Common myeloid progenitor, CD34-positive (primary cell): ENCODE measurements at regions not wholly inside any gene's neighbourhood (a gene's known extent, or its start where the extent isn't known, plus 50 kb on each side); places are given as distances from the start of the nearest gene placed in this dataset.
A peak's percentile ranks its signal among the peaks of the same experiment; 100 is the strongest.

ENCODE experiments used
- CTCF ChIA-PET: fragments of 350-600 bp; sonication (Branson Sonifier 250); formaldehyde crosslinking; loops from one replicate; lab custom pipeline; 2021; ENCODE audit warnings: antibody characterized with exemption; lab: Charles Lee
- POLR2A ChIA-PET: fragments of 350-600 bp; sonication (Branson Sonifier 250); formaldehyde crosslinking; loops from one replicate; lab custom pipeline; 2021; ENCODE audit warnings: antibody characterized with exemption; lab: Charles Lee
- DNase-seq, 3 donors: peaks; one replicate each; pipeline versions ENCODE4 v3.0.0 to v3.0.0-alpha.2; 2013
- H3K27ac ChIP-seq, 2 experiments: 1 replicate in 1 of 2; 2 replicates in 1 of 2; pipeline ENCODE4 v1.7.0; 2013; ENCODE audit warnings: inconsistent platforms in 2 of 2, low read length in 2 of 2, mild to moderate bottlenecking in 2 of 2, low read depth in 1 of 2, moderate library complexity in 1 of 2; ENCODE audit not compliant: severe bottlenecking in 2 of 2, insufficient read depth in 1 of 2, poor library complexity in 1 of 2
- H3K27me3 ChIP-seq, 5 experiments: replicated peaks in 2 of 5; 1 replicate in 3 of 5; 2 replicates in 2 of 5; pipeline versions ENCODE4 v1.6.1 to v1.7.0; 2013; ENCODE audit warnings: low read length in 4 of 5, mild to moderate bottlenecking in 2 of 5, moderate library complexity in 2 of 5, inconsistent platforms in 1 of 5; ENCODE audit not compliant: insufficient read depth in 5 of 5, control insufficient read depth in 4 of 5
- H3K36me3 ChIP-seq, 4 experiments: 1 replicate in 2 of 4; 2 replicates in 2 of 4; pipeline versions ENCODE4 v1.6.1 to v1.7.0; 2013; ENCODE audit warnings: low read length in 3 of 4, control low read depth in 1 of 4, mild to moderate bottlenecking in 1 of 4; ENCODE audit not compliant: control insufficient read depth in 4 of 4, insufficient read depth in 4 of 4
- H3K4me1 ChIP-seq, 4 experiments: 1 replicate in 3 of 4; 2 replicates in 1 of 4; pipeline versions ENCODE4 v1.6.1 to v1.7.1; 2013; ENCODE audit warnings: low read length in 3 of 4, mild to moderate bottlenecking in 3 of 4, control low read depth in 1 of 4, inconsistent platforms in 1 of 4, moderate library complexity in 1 of 4; ENCODE audit not compliant: control insufficient read depth in 4 of 4, insufficient read depth in 4 of 4; ENCODE audit errors: control extremely low read depth in 1 of 4
- H3K4me3 ChIP-seq, 7 experiments: 1 replicate in 4 of 7; 2 replicates in 3 of 7; pipeline versions ENCODE4 v1.5.1 to v1.7.0; 2013; ENCODE audit warnings: mild to moderate bottlenecking in 7 of 7, low read length in 6 of 7, moderate library complexity in 6 of 7, inconsistent platforms in 2 of 7, low read depth in 2 of 7, control low read depth in 1 of 7; ENCODE audit not compliant: insufficient read depth in 4 of 7, control insufficient read depth in 1 of 7; ENCODE audit errors: extremely low read depth in 1 of 7
- H3K9me3 ChIP-seq, 5 experiments: 1 replicate in 4 of 5; 2 replicates in 1 of 5; pipeline versions ENCODE4 v1.6.1 to v1.7.1; 2013; ENCODE audit warnings: low read length in 4 of 5, mild to moderate bottlenecking in 2 of 5, inconsistent platforms in 1 of 5, low read depth in 1 of 5, moderate library complexity in 1 of 5; ENCODE audit not compliant: control insufficient read depth in 4 of 5, insufficient read depth in 2 of 5; ENCODE audit errors: control extremely low read depth in 1 of 5
- WGBS: methylation state at CpG from one replicate; pipeline ENCODE4 v1.1.5; 2013; ENCODE audit not compliant: insufficient coverage; 5-methylcytosine and 5-hydroxymethylcytosine counted together

DNA sequence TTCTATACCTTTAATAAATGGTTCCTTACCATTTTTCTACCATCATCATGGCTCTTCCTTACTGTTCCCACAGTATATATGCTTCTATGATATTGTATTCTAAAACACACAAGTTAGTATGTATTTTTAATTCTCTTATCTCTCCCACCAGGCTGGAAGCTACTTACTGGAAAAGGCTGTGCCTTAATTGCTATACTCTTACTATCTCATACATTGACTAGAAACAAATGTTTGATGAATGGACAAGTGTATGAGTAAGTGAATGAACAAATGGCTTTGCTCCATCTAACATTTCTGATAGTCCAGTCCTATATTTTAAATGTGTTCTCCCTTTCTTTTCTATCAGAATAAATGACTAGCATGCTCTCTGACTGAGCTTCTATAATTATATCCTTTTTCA is 320.8 kb upstream of the RASGEF1B start:
- CTCF ChIA-PET: interaction anchor here (1.3 to 1.7 kb wide), 2 partner anchors 9 to 13 kb away, joined by 3 to 5 read pairs; no protein-coding TSS in a partner anchor
- Histone ChIP-seq H3K4me3 (no peak overlapping the region), H3K36me3 (no peaks in the 10 kb centered on the region), H3K4me1 (peaks cover 0 to 4% (median 0%) of the 10 kb centered on the region in 4 experiments), H3K27me3 (no peaks in the 10 kb centered on the region), H3K27ac (no peak overlapping the region), H3K9me3 (peaks cover 0 to 4% (median 0%) of the 10 kb centered on the region in 5 experiments)
- POLR2A ChIA-PET: no interaction called here
- DNase-seq: no peak

GRCh38 chr4:81790477-81790876 is 318.8 kb upstream of the RASGEF1B start:
- Histone ChIP-seq H3K4me1 (peaks cover 7 to 19% (median 11%) of the 10 kb centered on the region in 4 experiments), H3K4me3 (no peak overlapping the region), H3K9me3 (peaks cover 0 to 4% (median 0%) of the 10 kb centered on the region in 5 experiments), H3K27ac (no peak overlapping the region), H3K36me3 (no peaks in the 10 kb centered on the region), H3K27me3 (no peaks in the 10 kb centered on the region)
- no CpG with 5 or more reads among the region's 2 CpGs for WGBS
- peak in 2 of 3 donors; percentile 18 to 41 for DNase-seq
- ChIA-PET CTCF (no interaction called here), POLR2A (no interaction called here)

DNA sequence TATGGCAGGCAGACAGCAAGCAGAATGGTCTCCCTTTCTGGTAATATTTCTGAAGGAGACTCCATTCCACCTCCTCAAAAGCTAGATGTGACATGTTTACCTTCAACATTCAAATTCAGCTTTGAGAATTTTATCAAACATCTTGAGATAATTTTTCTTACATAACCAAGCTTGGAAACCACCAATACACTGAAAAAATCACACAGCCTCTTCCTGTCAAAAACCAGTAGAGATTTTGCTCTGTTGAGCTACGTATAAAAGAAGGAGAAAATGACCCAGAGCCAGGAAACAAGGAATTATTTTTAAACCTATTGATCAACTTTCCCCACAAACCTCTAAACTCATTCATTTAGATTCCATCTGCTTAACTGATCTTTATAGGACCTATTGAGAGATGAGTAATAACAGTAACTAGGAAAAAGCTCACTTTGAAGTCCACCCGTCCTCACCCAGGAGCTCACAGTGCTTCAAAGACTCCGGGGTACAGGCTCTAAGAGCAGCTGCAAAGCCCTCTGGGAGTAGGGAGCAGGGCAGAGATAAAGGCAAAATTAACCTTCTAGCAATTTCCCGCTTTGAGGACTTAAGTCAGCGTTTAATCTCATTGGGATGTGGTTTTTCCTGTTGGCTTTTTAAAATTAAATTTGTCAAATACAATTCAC is 318.2 kb upstream of the RASGEF1B start:
- H3K9me3 ChIP-seq: peaks cover 0 to 4% (median 0%) of the 10 kb centered on the region in 5 experiments
- peaks cover 7 to 19% (median 11%) of the 10 kb centered on the region in 4 experiments for H3K4me1 ChIP-seq
- no peak overlapping the region for H3K27ac ChIP-seq
- no peak for DNase-seq
- 92% methylated on average over 2 of the region's 5 CpGs for whole genome bisulfite sequencing
- H3K4me3 ChIP-seq: no peak overlapping the region
- no peaks in the 10 kb centered on the region for H3K36me3 ChIP-seq
- ChIA-PET POLR2A (no interaction called here), CTCF (interaction anchor here (1.0 kb wide), 1 partner anchor 8 kb away, joined by 5 read pairs; no protein-coding TSS in a partner anchor)
- no peaks in the 10 kb centered on the region for H3K27me3 ChIP-seq

DNA sequence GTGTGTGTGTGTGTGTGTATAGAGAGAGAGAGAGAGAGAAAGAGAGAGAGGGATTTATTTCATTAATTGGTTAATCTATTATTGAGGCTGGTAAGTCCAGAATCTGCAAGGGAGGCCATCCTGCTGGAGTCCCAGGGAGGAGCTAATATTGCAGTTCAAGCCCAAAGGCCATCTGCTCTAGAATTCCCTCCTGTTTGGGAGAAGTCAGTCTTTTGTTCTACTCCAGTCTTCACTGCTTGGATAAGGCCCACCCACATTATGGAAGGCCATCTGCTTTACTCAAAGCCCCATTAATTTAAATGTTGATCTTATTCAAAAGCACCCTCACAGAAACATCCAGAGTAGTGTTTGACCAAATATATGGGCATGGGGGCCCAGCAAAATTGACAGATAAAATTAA is 317.5 kb upstream of the RASGEF1B start:
- ChIA-PET CTCF (interaction anchor here (1.0 kb wide), 1 partner anchor 9 kb away, joined by 5 read pairs; no protein-coding TSS in a partner anchor), POLR2A (no interaction called here)
- Histone ChIP-seq H3K36me3 (no peaks in the 10 kb centered on the region), H3K27ac (no peak overlapping the region), H3K9me3 (peaks cover 0 to 4% (median 0%) of the 10 kb centered on the region in 5 experiments), H3K27me3 (no peaks in the 10 kb centered on the region), H3K4me3 (no peak overlapping the region), H3K4me1 (peaks cover 7 to 19% (median 11%) of the 10 kb centered on the region in 4 experiments)
- no peak for DNase-seq

- ChIA-PET POLR2A (no interaction called here), CTCF (interaction anchor here (0.8 to 1.8 kb wide), 2 partner anchors 28 to 314 kb away, joined by 5 read pairs; no protein-coding TSS in a partner anchor)
- Histone ChIP-seq H3K27me3 (no peaks in the 10 kb centered on the region), H3K4me1 (peaks cover 7 to 19% (median 11%) of the 10 kb centered on the region in 4 experiments), H3K4me3 (no peak overlapping the region), H3K27ac (no peak overlapping the region), H3K36me3 (no peaks in the 10 kb centered on the region), H3K9me3 (no peaks in the 10 kb centered on the region)
- whole genome bisulfite sequencing: 100% methylated on average over 1 of the region's 1 CpG
- no peak for DNase-seq
Measured at GRCh38 chr4:81786766-81787165, 315.1 kb upstream of the RASGEF1B start.

DNA sequence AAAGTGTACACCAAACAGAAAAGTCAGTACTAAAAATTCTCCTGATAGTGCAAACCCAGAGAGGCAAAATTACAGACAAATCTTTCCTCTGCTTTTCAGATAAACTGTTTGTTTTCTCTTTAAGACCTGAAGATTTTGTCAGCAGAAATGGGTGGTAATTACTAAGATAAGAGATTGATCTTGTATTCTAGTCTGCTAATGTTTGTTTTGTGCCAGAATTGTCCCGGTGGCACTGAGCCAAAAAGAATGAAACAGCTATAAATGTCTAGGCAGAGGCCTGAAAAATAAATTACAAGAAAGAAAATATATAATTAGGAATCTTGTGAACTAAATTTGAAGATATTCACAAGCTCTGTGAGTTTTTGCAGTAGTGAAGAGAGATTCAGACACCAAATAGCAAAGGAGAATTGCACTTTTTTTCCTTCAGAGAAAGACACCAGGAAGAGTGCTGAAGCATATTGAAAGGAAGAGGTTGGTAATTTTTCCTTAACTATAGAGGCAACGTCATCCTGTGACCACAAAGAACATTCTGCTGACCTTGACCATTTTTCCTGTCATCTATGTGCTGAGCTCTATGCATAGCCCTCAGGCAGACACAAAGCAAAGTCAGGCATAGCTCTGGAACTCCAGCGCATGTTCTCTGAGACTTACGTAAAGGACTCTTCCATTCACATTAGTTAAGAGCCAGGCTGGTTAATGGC is 314.5 kb upstream of the RASGEF1B start:
- Histone ChIP-seq H3K27ac (peak overlapping the region in 1 of 2 experiments; percentile 38), H3K4me3 (no peak overlapping the region), H3K9me3 (no peaks in the 10 kb centered on the region), H3K4me1 (peaks cover 7 to 19% (median 11%) of the 10 kb centered on the region in 4 experiments), H3K36me3 (no peaks in the 10 kb centered on the region), H3K27me3 (no peaks in the 10 kb centered on the region)
- POLR2A ChIA-PET: interaction anchor here (0.6 kb wide), 1 partner anchor 87 kb away, joined by 4 read pairs; no protein-coding TSS in a partner anchor
- 45% methylated on average over 3 of the region's 4 CpGs for WGBS
- CTCF ChIA-PET: interaction anchor here (0.8 to 1.8 kb wide), 3 partner anchors 18 to 313 kb away, joined by 3 to 5 read pairs (median 5); no protein-coding TSS in a partner anchor
- peak; percentile 36 to 71 (median 68) for DNase-seq

DNA sequence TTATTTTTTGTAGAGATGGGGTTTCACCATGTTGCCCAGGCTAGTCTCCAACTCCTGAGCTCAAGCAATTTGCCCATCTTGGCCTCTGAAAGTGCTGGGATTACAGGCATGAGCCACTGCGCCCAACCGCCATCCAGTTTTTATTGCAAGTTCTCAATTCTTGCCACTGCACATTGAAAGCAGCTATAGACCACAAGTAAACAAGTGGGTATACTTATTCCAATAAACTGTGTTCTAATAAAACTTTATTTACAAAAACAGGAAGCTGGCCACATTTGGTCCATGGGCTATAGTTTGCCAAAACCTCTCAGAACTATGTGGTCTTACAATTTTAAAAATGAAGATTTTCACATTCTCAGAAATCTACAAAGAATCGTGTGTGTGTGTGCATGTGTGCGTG is 313.6 kb upstream of the RASGEF1B start:
- DNase-seq: peak in 2 of 3 donors; percentile 17 to 26
- H3K27ac ChIP-seq: no peak overlapping the region
- ChIA-PET POLR2A (no interaction called here), CTCF (interaction anchor here (1.2 to 1.8 kb wide), 2 partner anchors 19 to 26 kb away, joined by 3 to 5 read pairs; no protein-coding TSS in a partner anchor)
- no peaks in the 10 kb centered on the region for H3K36me3 ChIP-seq
- peaks cover 7 to 19% (median 11%) of the 10 kb centered on the region in 4 experiments for H3K4me1 ChIP-seq
- H3K9me3 ChIP-seq: no peaks in the 10 kb centered on the region
- no peaks in the 10 kb centered on the region for H3K27me3 ChIP-seq
- no peak overlapping the region for H3K4me3 ChIP-seq
- WGBS: no CpG with 5 or more reads among the region's 4 CpGs
